Mammary epithelial cell (primary cell): ENCODE measurements at regions not wholly inside any gene's neighbourhood (a gene's known extent, or its start where the extent isn't known, plus 50 kb on each side); places are given as distances from the start of the nearest gene placed in this dataset.
"Not testable (repeated sequence)": the region's sequence is repeated elsewhere in the genome, so short reads cannot be mapped to it uniquely, and the experiment has no call there.

Experiments used
- CTCF ChIP-seq, 2 donors: IDR thresholded peaks in 1 of 2; conservative IDR thresholded peaks in 1 of 2; 2 replicates each; pipeline ENCODE4 v1.5.1; 2011 to 2012; ENCODE audit warnings: inconsistent platforms in 2 of 2, low read length in 2 of 2, mild to moderate bottlenecking in 2 of 2, control low read depth in 1 of 2, low read depth in 1 of 2; ENCODE audit not compliant: insufficient read depth in 1 of 2; ENCODE audit errors: extremely low read depth in 1 of 2
- EZH2 ChIP-seq: IDR thresholded peaks from 2 replicates; pipeline ENCODE4 v1.6.1; 2012; ENCODE audit warnings: low read length, inconsistent platforms, borderline replicate concordance

- TF ChIP-seq CTCF (conservative IDR thresholded peaks at IDR 0.05 in 1 of 2, IDR thresholded peaks at IDR 0.05 in 1 of 2; ENCODE audit: extremely low read depth in 1 of 2, insufficient read depth in 1 of 2, low read depth in 1 of 2, low read length in 2 of 2); EZH2: not testable (repeated sequence)
These were observed 54.9 kb upstream of the PTPRK start for GRCh38 chr6:128575254-128575653.
